ENCODE measurements at regions not wholly inside any gene's neighbourhood (a gene's known extent, or its start where the extent isn't known, plus 50 kb on each side); places are given as distances from the start of the nearest gene placed in this dataset.
"Not testable (repeated sequence)": the region's sequence is repeated elsewhere in the genome, so short reads cannot be mapped to it uniquely, and the experiment has no call there.

GRCh38 chr7:156043416-156044178 is 231.3 kb upstream of the SHH start:
- intact Hi-C loops (cut with micrococcal nuclease) = no loop called here

GRCh38 chr7:156041398-156041797 is 229.1 kb upstream of the SHH start:
- intact Hi-C loops (cut with micrococcal nuclease) = no loop called here

- intact Hi-C loops (cut with micrococcal nuclease) = no loop called here
Measured at GRCh38 chr7:156039971-156040677, 227.9 kb upstream of the SHH start.

GRCh38 chr7:156039194-156039593 is 226.9 kb upstream of the SHH start:
- intact Hi-C loops (cut with micrococcal nuclease) = no loop called here

- intact Hi-C loops (cut with micrococcal nuclease) = no loop called here
Measured at GRCh38 chr7:156038345-156038744, 226.1 kb upstream of the SHH start.

GRCh38 chr7:156036153-156036552 is 223.9 kb upstream of the SHH start:
- intact Hi-C loops (cut with micrococcal nuclease) = no loop called here

- intact Hi-C loops (cut with micrococcal nuclease) = not testable (repeated sequence)
Measured at GRCh38 chr7:156035387-156035786, 223.1 kb upstream of the SHH start.

- intact Hi-C loops (cut with micrococcal nuclease) = no loop called here
Measured at GRCh38 chr7:156034397-156034796, 222.1 kb upstream of the SHH start.

GRCh38 chr7:156032973-156033372 is 220.7 kb upstream of the SHH start:
- intact Hi-C loops (cut with micrococcal nuclease) = no loop called here

- intact Hi-C loops (cut with micrococcal nuclease) = no loop called here
Measured at GRCh38 chr7:156031679-156032478, 219.6 kb upstream of the SHH start.

- intact Hi-C loops (cut with micrococcal nuclease) = no loop called here
Measured at GRCh38 chr7:156029460-156030007, 217.3 kb upstream of the SHH start.

- intact Hi-C loops (cut with micrococcal nuclease) = no loop called here
Measured at GRCh38 chr7:156028521-156028920, 216.3 kb upstream of the SHH start.

GRCh38 chr7:156027821-156028220 is 215.6 kb upstream of the SHH start:
- intact Hi-C loops (cut with micrococcal nuclease) = no loop called here

- intact Hi-C loops (cut with micrococcal nuclease) = no loop called here
Measured at GRCh38 chr7:156026603-156027002, 214.3 kb upstream of the SHH start.

GRCh38 chr7:156026076-156026600 is 213.9 kb upstream of the SHH start:
- intact Hi-C loops (cut with micrococcal nuclease) = no loop called here

GRCh38 chr7:156025675-156026074 is 213.4 kb upstream of the SHH start:
- intact Hi-C loops (cut with micrococcal nuclease) = no loop called here

- intact Hi-C loops (cut with micrococcal nuclease) = no loop called here
Measured at GRCh38 chr7:156024201-156024600, 211.9 kb upstream of the SHH start.

GRCh38 chr7:156022483-156023459 is 210.5 kb upstream of the SHH start:
- intact Hi-C loops (cut with micrococcal nuclease) = no loop called here

GRCh38 chr7:156021471-156021870 is 209.2 kb upstream of the SHH start:
- intact Hi-C loops (cut with micrococcal nuclease) = no loop called here

GRCh38 chr7:156020566-156020965 is 208.3 kb upstream of the SHH start:
- intact Hi-C loops (cut with micrococcal nuclease) = no loop called here
